CD4-positive, alpha-beta T cell (primary cell): ENCODE measurements at regions not wholly inside any gene's neighbourhood (a gene's known extent, or its start where the extent isn't known, plus 50 kb on each side); places are given as distances from the start of the nearest gene placed in this dataset.
"Not testable (repeated sequence)": the region's sequence is repeated elsewhere in the genome, so short reads cannot be mapped to it uniquely, and the experiment has no call there.

Experiments used
- ATAC-seq: fragments of 200-7000 bp; cut with Tn5 transposase; one replicate; pipeline ENCODE4 v1.10.0; 2022; ENCODE audit warnings: mild to moderate bottlenecking; ENCODE audit not compliant: poor library complexity
- CTCF ChIA-PET: fragments of 350-600 bp; sonication (Branson Sonifier 250); formaldehyde crosslinking; loops from one replicate; lab custom pipeline; 2021; ENCODE audit warnings: antibody characterized with exemption, inconsistent platforms; lab: Charles Lee
- POLR2A ChIA-PET: fragments of 350-600 bp; sonication (Branson Sonifier 250); formaldehyde crosslinking; loops from one replicate; lab custom pipeline; 2021; ENCODE audit warnings: antibody characterized with exemption, inconsistent platforms; lab: Charles Lee
- DNase-seq, 14 experiments: peaks; one replicate each; pipeline ENCODE4 v3.0.0-alpha.2; 2013 to 2020; ENCODE audit warnings: mixed read lengths in 2 of 14
- H3K27ac ChIP-seq, 2 donors: one replicate each; pipeline versions ENCODE4 v1.5.1 to v1.7.0; 2013; ENCODE audit warnings: low read length in 2 of 2, low read depth in 1 of 2, mild to moderate bottlenecking in 1 of 2
- H3K27me3 ChIP-seq, 2 experiments: 1 replicate in 1 of 2; 2 replicates in 1 of 2; pipeline versions ENCODE4 v1.6.1 to v1.7.0; 2013; ENCODE audit warnings: low read length in 2 of 2, control low read depth in 1 of 2, mild to moderate bottlenecking in 1 of 2, moderate library complexity in 1 of 2; ENCODE audit not compliant: insufficient read depth in 2 of 2, control insufficient read depth in 1 of 2
- H3K36me3 ChIP-seq: one replicate; pipeline ENCODE4 v1.6.1; 2013; ENCODE audit warnings: low read length, control low read depth; ENCODE audit not compliant: insufficient read depth
- H3K4me1 ChIP-seq: one replicate; pipeline ENCODE4 v1.6.1; 2013; ENCODE audit warnings: low read length, control low read depth; ENCODE audit not compliant: insufficient read depth
- H3K4me3 ChIP-seq: one replicate; pipeline ENCODE4 v1.5.1; 2013; ENCODE audit warnings: mild to moderate bottlenecking, low read length, moderate library complexity
- H3K9me3 ChIP-seq, 2 experiments: 1 replicate in 1 of 2; 2 replicates in 1 of 2; pipeline versions ENCODE4 v1.6.1 to v1.7.0; 2013; ENCODE audit warnings: low read length in 2 of 2, mild to moderate bottlenecking in 2 of 2, control low read depth in 1 of 2, moderate library complexity in 1 of 2; ENCODE audit not compliant: control insufficient read depth in 1 of 2, insufficient read depth in 1 of 2
- H3K27ac Mint-ChIP-seq: one replicate; pipeline ENCODE4 v1.8.0; 2020; ENCODE audit warnings: mixed read lengths
- H3K27me3 Mint-ChIP-seq: one replicate; pipeline ENCODE4 v1.8.0; 2021; ENCODE audit warnings: mixed read lengths
- H3K36me3 Mint-ChIP-seq: one replicate; pipeline ENCODE4 v1.8.0; 2021; ENCODE audit warnings: low read depth, mixed read lengths
- H3K4me1 Mint-ChIP-seq: one replicate; pipeline ENCODE4 v1.8.0; 2021; ENCODE audit warnings: low read depth, mixed read lengths
- H3K4me3 Mint-ChIP-seq: one replicate; pipeline ENCODE4 v1.8.0; 2020; ENCODE audit warnings: mild to moderate bottlenecking, mixed read lengths
- H3K9me3 Mint-ChIP-seq: one replicate; pipeline ENCODE4 v1.8.0; 2020; ENCODE audit warnings: mixed read lengths
- CTCF ChIP-seq: fragments of 200-600 bp; IDR thresholded peaks from one replicate; pipeline ENCODE4 v1.8.0; 2022; ENCODE audit warnings: antibody characterized with exemption, mild to moderate bottlenecking
- intact Hi-C, 2 experiments: fragments of 100-400 bp; cut with DNase I in 1 of 2; cut with micrococcal nuclease in 1 of 2; formaldehyde crosslinking; loops; one replicate each; pipeline versions ENCODE4 v1.15.1 to v1.9.0; 2023 to 2025; cut with DNase I, micrococcal nuclease

GRCh38 chr12:17577405-17577804 is 512.6 kb downstream of the RERGL start:
- H3K4me1 ChIP-seq = no peaks in the 10 kb centered on the region
- no peak overlapping the region for H3K27ac Mint-ChIP-seq
- no peaks in the 10 kb centered on the region for H3K9me3 ChIP-seq
- CTCF ChIA-PET = no interaction called here
- POLR2A ChIA-PET = no interaction called here
- peaks cover 2% of the 10 kb centered on the region for H3K9me3 Mint-ChIP-seq
- H3K36me3 ChIP-seq = no peaks in the 10 kb centered on the region
- H3K27me3 Mint-ChIP-seq = no peaks in the 10 kb centered on the region
- no peak overlapping the region for H3K4me3 Mint-ChIP-seq
- ATAC-seq = no peak
- H3K36me3 Mint-ChIP-seq = no peaks in the 10 kb centered on the region
- no peak overlapping the region for H3K27ac ChIP-seq
- no peaks in the 10 kb centered on the region for H3K27me3 ChIP-seq
- H3K4me3 ChIP-seq = no peak overlapping the region
- no peak for TF ChIP-seq CTCF
- intact Hi-C loops = no loop called here
- no peak for DNase-seq
- H3K4me1 Mint-ChIP-seq = no peaks in the 10 kb centered on the region

GRCh38 chr12:17572250-17572649 is 517.7 kb downstream of the RERGL start:
- ATAC-seq (no peak), DNase-seq (no peak)
- ChIA-PET POLR2A (no interaction called here), CTCF (no interaction called here)
- Histone ChIP-seq H3K27ac (no peak overlapping the region), H3K9me3 (no peaks in the 10 kb centered on the region), H3K4me1 (no peaks in the 10 kb centered on the region), H3K4me3 (no peak overlapping the region), H3K36me3 (no peaks in the 10 kb centered on the region), H3K27me3 (no peaks in the 10 kb centered on the region)
- TF ChIP-seq CTCF = no peak
- Mint-ChIP-seq H3K4me1 (no peaks in the 10 kb centered on the region), H3K27me3 (no peaks in the 10 kb centered on the region), H3K4me3 (no peak overlapping the region), H3K27ac (no peak overlapping the region), H3K36me3 (no peaks in the 10 kb centered on the region), H3K9me3 (peaks cover 7% of the 10 kb centered on the region)
- intact Hi-C loops = no loop called here

GRCh38 chr12:17571047-17571446 is 518.9 kb downstream of the RERGL start:
- intact Hi-C loops = no loop called here
- TF ChIP-seq CTCF = no peak
- Histone ChIP-seq H3K4me3 (no peak overlapping the region), H3K4me1 (no peaks in the 10 kb centered on the region), H3K36me3 (no peaks in the 10 kb centered on the region), H3K9me3 (no peaks in the 10 kb centered on the region), H3K27ac (no peak overlapping the region), H3K27me3 (no peaks in the 10 kb centered on the region)
- no peak overlapping the region for H3K27ac Mint-ChIP-seq
- peaks cover 7% of the 10 kb centered on the region for H3K9me3 Mint-ChIP-seq
- no peak for ATAC-seq
- H3K4me1 Mint-ChIP-seq = no peaks in the 10 kb centered on the region
- no peaks in the 10 kb centered on the region for H3K27me3 Mint-ChIP-seq
- no peak overlapping the region for H3K4me3 Mint-ChIP-seq
- CTCF ChIA-PET = no interaction called here
- POLR2A ChIA-PET = no interaction called here
- no peak for DNase-seq
- no peaks in the 10 kb centered on the region for H3K36me3 Mint-ChIP-seq

- H3K4me1 Mint-ChIP-seq, H3K27me3 Mint-ChIP-seq, H3K27ac Mint-ChIP-seq, H3K36me3 Mint-ChIP-seq, H3K36me3 ChIP-seq, ATAC-seq, H3K27ac ChIP-seq, H3K4me1 ChIP-seq, POLR2A ChIA-PET, intact Hi-C loops, H3K9me3 ChIP-seq, H3K4me3 Mint-ChIP-seq, H3K27me3 ChIP-seq, H3K4me3 ChIP-seq, CTCF ChIA-PET, DNase-seq: not testable (repeated sequence)
- H3K9me3 Mint-ChIP-seq = peaks cover 10% of the 10 kb centered on the region
These were observed 525.4 kb downstream of the RERGL start for GRCh38 chr12:17564630-17565029.
